Natural killer cell (primary cell): ENCODE measurements at regions not wholly inside any gene's neighbourhood (a gene's known extent, or its start where the extent isn't known, plus 50 kb on each side); places are given as distances from the start of the nearest gene placed in this dataset.

Source experiments
- ATAC-seq, 3 donors: fragments of 150-1000 bp in 2 of 3; fragments of 200-7000 bp in 1 of 3; cut with Tn5 transposase; 1 replicate in 1 of 3; 2 replicates in 2 of 3; pipeline ENCODE4 v1.10.0; 2021; ENCODE audit warnings: mild to moderate bottlenecking in 2 of 3, moderate library complexity in 2 of 3
- DNase-seq, 2 donors: peaks; one replicate each; pipeline versions ENCODE4 v3.0.0 to v3.0.0-alpha.2; 2013 to 2021; ENCODE audit warnings: mixed read lengths in 1 of 2
- H3K27ac ChIP-seq: one replicate; pipeline ENCODE4 v1.5.1; 2013; ENCODE audit warnings: mild to moderate bottlenecking, low read length
- H3K27me3 ChIP-seq: one replicate; pipeline ENCODE4 v1.6.1; 2013; ENCODE audit warnings: low read length; ENCODE audit not compliant: control insufficient read depth, insufficient read depth
- H3K36me3 ChIP-seq: one replicate; pipeline ENCODE4 v1.6.1; 2013; ENCODE audit warnings: low read length; ENCODE audit not compliant: control insufficient read depth, insufficient read depth
- H3K4me1 ChIP-seq: one replicate; pipeline ENCODE4 v1.6.1; 2013; ENCODE audit warnings: low read length; ENCODE audit not compliant: control insufficient read depth, insufficient read depth
- H3K4me3 ChIP-seq: one replicate; pipeline ENCODE4 v1.5.1; 2013; ENCODE audit warnings: low read length
- H3K9me3 ChIP-seq: one replicate; pipeline ENCODE4 v1.6.1; 2013; ENCODE audit warnings: low read length; ENCODE audit not compliant: control insufficient read depth, insufficient read depth
- H3K27ac Mint-ChIP-seq, 2 donors: one replicate each; pipeline ENCODE4 v1.8.0; 2022; ENCODE audit warnings: mild to moderate bottlenecking in 2 of 2, mixed read lengths in 2 of 2, moderate library complexity in 1 of 2
- H3K27me3 Mint-ChIP-seq, 2 donors: one replicate each; pipeline ENCODE4 v1.8.0; 2022; ENCODE audit warnings: low read depth in 2 of 2, mixed read lengths in 2 of 2
- H3K36me3 Mint-ChIP-seq: one replicate; pipeline ENCODE4 v1.8.0; 2022; ENCODE audit warnings: mixed read lengths
- H3K4me1 Mint-ChIP-seq, 2 donors: one replicate each; pipeline ENCODE4 v1.8.0; 2022; ENCODE audit warnings: mixed read lengths in 2 of 2
- H3K4me3 Mint-ChIP-seq: one replicate; pipeline ENCODE4 v1.8.0; 2022; ENCODE audit warnings: mild to moderate bottlenecking, moderate library complexity, mixed read lengths
- H3K9me3 Mint-ChIP-seq, 2 donors: one replicate each; pipeline ENCODE4 v1.8.0; 2022; ENCODE audit warnings: mixed read lengths in 2 of 2
- WGBS: methylation state at CpG from one replicate; pipeline ENCODE4 v1.1.7; 2013; ENCODE audit warnings: missing lambda C conversion rate; ENCODE audit not compliant: insufficient coverage; 5-methylcytosine and 5-hydroxymethylcytosine counted together
- intact Hi-C: fragments of 100-400 bp; cut with micrococcal nuclease; formaldehyde crosslinking; loops from one replicate; pipeline ENCODE4 v1.14.2; 2022
- TF ChIP-seq, protein P1 (sequence below): fragments of 200-600 bp; IDR thresholded peaks from one replicate; pipeline ENCODE4 v1.8.0; 2022; ENCODE audit warnings: antibody characterized with exemption

GRCh38 chr10:120181154-120181553 is 275.9 kb upstream of the PLPP4 start:
- Mint-ChIP-seq H3K4me1 (no peaks in the 10 kb centered on the region), H3K27ac (no peak overlapping the region), H3K4me3 (no peak overlapping the region), H3K36me3 (no peaks in the 10 kb centered on the region), H3K27me3 (peaks cover 14 to 15% of the 10 kb centered on the region in 2 donors), H3K9me3 (no peaks in the 10 kb centered on the region)
- Histone ChIP-seq H3K27ac (no peak overlapping the region), H3K27me3 (no peaks in the 10 kb centered on the region), H3K4me1 (no peaks in the 10 kb centered on the region), H3K4me3 (no peak overlapping the region), H3K9me3 (no peaks in the 10 kb centered on the region), H3K36me3 (no peaks in the 10 kb centered on the region)
- DNase-seq = no peak
- TF ChIP-seq, protein P1, sequence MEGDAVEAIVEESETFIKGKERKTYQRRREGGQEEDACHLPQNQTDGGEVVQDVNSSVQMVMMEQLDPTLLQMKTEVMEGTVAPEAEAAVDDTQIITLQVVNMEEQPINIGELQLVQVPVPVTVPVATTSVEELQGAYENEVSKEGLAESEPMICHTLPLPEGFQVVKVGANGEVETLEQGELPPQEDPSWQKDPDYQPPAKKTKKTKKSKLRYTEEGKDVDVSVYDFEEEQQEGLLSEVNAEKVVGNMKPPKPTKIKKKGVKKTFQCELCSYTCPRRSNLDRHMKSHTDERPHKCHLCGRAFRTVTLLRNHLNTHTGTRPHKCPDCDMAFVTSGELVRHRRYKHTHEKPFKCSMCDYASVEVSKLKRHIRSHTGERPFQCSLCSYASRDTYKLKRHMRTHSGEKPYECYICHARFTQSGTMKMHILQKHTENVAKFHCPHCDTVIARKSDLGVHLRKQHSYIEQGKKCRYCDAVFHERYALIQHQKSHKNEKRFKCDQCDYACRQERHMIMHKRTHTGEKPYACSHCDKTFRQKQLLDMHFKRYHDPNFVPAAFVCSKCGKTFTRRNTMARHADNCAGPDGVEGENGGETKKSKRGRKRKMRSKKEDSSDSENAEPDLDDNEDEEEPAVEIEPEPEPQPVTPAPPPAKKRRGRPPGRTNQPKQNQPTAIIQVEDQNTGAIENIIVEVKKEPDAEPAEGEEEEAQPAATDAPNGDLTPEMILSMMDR = no peak
- ATAC-seq = no peak
- WGBS = 63% methylated on average over 8 of the region's 8 CpGs
- intact Hi-C loops = no loop called here

- H3K4me3 Mint-ChIP-seq = no peak overlapping the region
- TF ChIP-seq, protein P1 = no peak
- peaks cover 17% of the 10 kb centered on the region in 2 donors for H3K27me3 Mint-ChIP-seq
- no peaks in the 10 kb centered on the region for H3K27me3 ChIP-seq
- H3K9me3 Mint-ChIP-seq = no peaks in the 10 kb centered on the region
- no peak overlapping the region for H3K27ac ChIP-seq
- intact Hi-C loops = no loop called here
- H3K4me1 ChIP-seq = no peaks in the 10 kb centered on the region
- H3K27ac Mint-ChIP-seq = no peak overlapping the region
- DNase-seq (no peak), ATAC-seq (no peak)
- WGBS = 71% methylated on average over 1 of the region's 1 CpG
- H3K36me3 ChIP-seq = no peaks in the 10 kb centered on the region
- no peaks in the 10 kb centered on the region for H3K36me3 Mint-ChIP-seq
- H3K4me1 Mint-ChIP-seq = no peaks in the 10 kb centered on the region
- no peak overlapping the region for H3K4me3 ChIP-seq
- H3K9me3 ChIP-seq = no peaks in the 10 kb centered on the region
Observed at GRCh38 chr10:120182431-120182830, 274.6 kb upstream of the PLPP4 start.

DNA sequence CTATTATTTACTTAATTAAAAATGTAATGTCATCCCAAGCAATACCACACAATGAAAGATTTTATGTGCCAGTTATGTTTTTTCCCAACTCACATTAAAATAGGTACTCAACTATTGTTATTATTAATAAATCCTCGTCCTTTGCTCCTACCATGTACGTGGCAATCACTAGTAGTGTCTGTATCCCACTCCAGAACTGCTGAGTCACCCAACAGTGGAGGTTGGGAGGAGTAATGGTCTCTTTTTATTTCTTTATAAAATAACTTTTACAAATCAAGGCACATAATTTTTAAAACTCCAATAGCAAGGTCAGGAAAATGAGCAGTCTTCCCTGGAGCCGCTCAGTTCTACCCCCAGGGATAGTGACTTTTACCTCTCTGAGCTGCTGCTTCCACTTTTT is 273.5 kb upstream of the PLPP4 start:
- H3K27me3 ChIP-seq = no peaks in the 10 kb centered on the region
- H3K27me3 Mint-ChIP-seq = peaks cover 8 to 10% of the 10 kb centered on the region in 2 donors
- no peak for DNase-seq
- intact Hi-C loops = no loop called here
- H3K36me3 ChIP-seq = no peaks in the 10 kb centered on the region
- H3K27ac Mint-ChIP-seq = no peak overlapping the region
- H3K4me1 ChIP-seq = no peaks in the 10 kb centered on the region
- no peaks in the 10 kb centered on the region for H3K9me3 ChIP-seq
- TF ChIP-seq, protein P1 = no peak
- H3K36me3 Mint-ChIP-seq = no peaks in the 10 kb centered on the region
- H3K4me1 Mint-ChIP-seq = no peaks in the 10 kb centered on the region
- no peak overlapping the region for H3K4me3 Mint-ChIP-seq
- no peak overlapping the region for H3K4me3 ChIP-seq
- no peaks in the 10 kb centered on the region for H3K9me3 Mint-ChIP-seq
- no peak overlapping the region for H3K27ac ChIP-seq
- 77% methylated on average over 1 of the region's 3 CpGs for WGBS
- ATAC-seq = no peak

DNA sequence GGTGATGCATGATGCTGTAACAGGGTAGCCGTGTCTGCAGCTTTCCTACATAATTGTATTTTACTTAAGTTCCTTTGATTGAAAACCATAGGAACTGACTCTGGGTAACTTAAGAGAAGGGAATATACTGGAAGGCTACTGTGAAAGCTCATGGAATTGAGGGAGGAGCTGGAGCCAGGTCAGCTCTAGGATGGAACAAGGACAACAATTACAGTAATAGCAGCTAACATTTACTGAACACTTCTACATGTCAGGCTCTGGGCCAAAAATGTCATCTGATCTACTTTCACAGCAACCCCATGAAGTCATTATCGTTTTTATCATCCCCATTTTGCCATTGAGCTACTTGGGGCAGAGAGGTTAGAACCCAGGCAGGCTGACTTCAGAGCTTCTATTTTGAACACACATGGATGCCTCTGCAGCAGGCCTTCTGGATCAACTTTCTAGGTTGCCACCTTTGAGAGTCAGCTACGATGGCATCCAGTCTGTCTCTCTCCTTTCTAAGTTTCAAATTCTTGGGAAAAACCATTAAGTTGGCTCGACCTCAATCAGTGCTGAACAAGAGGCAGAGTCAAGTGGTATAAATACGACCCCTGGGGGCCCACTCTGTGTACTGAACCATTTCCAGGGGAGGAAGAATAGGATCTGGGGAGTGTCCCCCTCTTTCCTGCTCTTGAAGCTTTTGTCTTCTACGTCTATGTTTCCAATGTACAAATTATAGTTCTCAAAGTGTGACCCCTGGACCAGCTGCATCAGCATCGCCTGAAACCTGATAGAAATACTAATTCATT is 272.3 kb upstream of the PLPP4 start:
- H3K4me3 Mint-ChIP-seq = no peak overlapping the region
- TF ChIP-seq, protein P1 = no peak
- no peaks in the 10 kb centered on the region for H3K4me1 Mint-ChIP-seq
- peaks cover 8 to 13% of the 10 kb centered on the region in 2 donors for H3K27me3 Mint-ChIP-seq
- no peaks in the 10 kb centered on the region for H3K9me3 Mint-ChIP-seq
- ATAC-seq (no peak), DNase-seq (no peak)
- intact Hi-C loops = no loop called here
- H3K4me1 ChIP-seq = no peaks in the 10 kb centered on the region
- H3K27ac ChIP-seq = no peak overlapping the region
- no peaks in the 10 kb centered on the region for H3K9me3 ChIP-seq
- no peaks in the 10 kb centered on the region for H3K27me3 ChIP-seq
- H3K36me3 Mint-ChIP-seq = no peaks in the 10 kb centered on the region
- H3K36me3 ChIP-seq = no peaks in the 10 kb centered on the region
- H3K4me3 ChIP-seq = no peak overlapping the region
- WGBS = 77% methylated on average over 5 of the region's 7 CpGs
- H3K27ac Mint-ChIP-seq = no peak overlapping the region
